BE2C (cell line): ENCODE measurements at regions not wholly inside any gene's neighbourhood (a gene's known extent, or its start where the extent isn't known, plus 50 kb on each side); places are given as distances from the start of the nearest gene placed in this dataset.

ENCODE experiments used
- DNase-seq: peaks from one replicate; pipeline ENCODE4 v3.0.0-alpha.2; 2020
- H3K27me3 ChIP-seq: fragments of 250-450 bp; sonication (Bioruptor Pico); 2 replicates; pipeline ENCODE4 v1.5.1; 2020; ENCODE audit warnings: mild to moderate bottlenecking
- H3K36me3 ChIP-seq: fragments of 250-450 bp; sonication (Bioruptor Pico); 2 replicates; pipeline ENCODE4 v1.5.1; 2020; ENCODE audit warnings: mild to moderate bottlenecking
- H3K4me1 ChIP-seq: fragments of 250-450 bp; sonication (Bioruptor Pico); 2 replicates; pipeline ENCODE4 v1.5.1; 2020
- H3K4me3 ChIP-seq: 2 replicates; pipeline ENCODE4 v1.5.1; 2011; ENCODE audit warnings: low read depth, low read length
- H3K9me3 ChIP-seq: fragments of 250-450 bp; sonication (Bioruptor Pico); 2 replicates; pipeline ENCODE4 v1.5.1; 2020
- TF ChIP-seq, protein P1 (sequence below): IDR thresholded peaks from 2 replicates; pipeline ENCODE4 v1.5.1; 2012; ENCODE audit warnings: mild to moderate bottlenecking, low read depth, low read length

GRCh38 chr2:134079373-134079772, 174.5 kb upstream of the MGAT5 start:
- no peaks in the 10 kb centered on the region for H3K9me3 ChIP-seq
- DNase-seq: no peak
- no peaks in the 10 kb centered on the region for H3K36me3 ChIP-seq
- no peak overlapping the region for H3K4me3 ChIP-seq
- TF ChIP-seq, protein P1, sequence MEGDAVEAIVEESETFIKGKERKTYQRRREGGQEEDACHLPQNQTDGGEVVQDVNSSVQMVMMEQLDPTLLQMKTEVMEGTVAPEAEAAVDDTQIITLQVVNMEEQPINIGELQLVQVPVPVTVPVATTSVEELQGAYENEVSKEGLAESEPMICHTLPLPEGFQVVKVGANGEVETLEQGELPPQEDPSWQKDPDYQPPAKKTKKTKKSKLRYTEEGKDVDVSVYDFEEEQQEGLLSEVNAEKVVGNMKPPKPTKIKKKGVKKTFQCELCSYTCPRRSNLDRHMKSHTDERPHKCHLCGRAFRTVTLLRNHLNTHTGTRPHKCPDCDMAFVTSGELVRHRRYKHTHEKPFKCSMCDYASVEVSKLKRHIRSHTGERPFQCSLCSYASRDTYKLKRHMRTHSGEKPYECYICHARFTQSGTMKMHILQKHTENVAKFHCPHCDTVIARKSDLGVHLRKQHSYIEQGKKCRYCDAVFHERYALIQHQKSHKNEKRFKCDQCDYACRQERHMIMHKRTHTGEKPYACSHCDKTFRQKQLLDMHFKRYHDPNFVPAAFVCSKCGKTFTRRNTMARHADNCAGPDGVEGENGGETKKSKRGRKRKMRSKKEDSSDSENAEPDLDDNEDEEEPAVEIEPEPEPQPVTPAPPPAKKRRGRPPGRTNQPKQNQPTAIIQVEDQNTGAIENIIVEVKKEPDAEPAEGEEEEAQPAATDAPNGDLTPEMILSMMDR: no peak
- H3K4me1 ChIP-seq: peaks cover 5% of the 10 kb centered on the region
- H3K27me3 ChIP-seq: no peaks in the 10 kb centered on the region

- H3K9me3 ChIP-seq: no peaks in the 10 kb centered on the region
- H3K27me3 ChIP-seq: no peaks in the 10 kb centered on the region
- peaks cover 5% of the 10 kb centered on the region for H3K4me1 ChIP-seq
- no peaks in the 10 kb centered on the region for H3K36me3 ChIP-seq
- no peak overlapping the region for H3K4me3 ChIP-seq
- DNase-seq: no peak
- TF ChIP-seq, protein P1: no peak
Measured at GRCh38 chr2:134080386-134081089, 173.3 kb upstream of the MGAT5 start.

- Histone ChIP-seq H3K36me3 (no peaks in the 10 kb centered on the region), H3K9me3 (no peaks in the 10 kb centered on the region), H3K27me3 (no peaks in the 10 kb centered on the region), H3K4me1 (peaks cover 5% of the 10 kb centered on the region), H3K4me3 (no peak overlapping the region)
- DNase-seq: no peak
- TF ChIP-seq, protein P1: no peak
Measured at GRCh38 chr2:134081238-134081938, 172.5 kb upstream of the MGAT5 start.

- Histone ChIP-seq H3K4me1 (peaks cover 4% of the 10 kb centered on the region), H3K9me3 (no peaks in the 10 kb centered on the region), H3K4me3 (no peak overlapping the region), H3K36me3 (no peaks in the 10 kb centered on the region), H3K27me3 (no peaks in the 10 kb centered on the region)
- TF ChIP-seq, protein P1: no peak
- no peak for DNase-seq
Measured at GRCh38 chr2:134083548-134083947, 170.3 kb upstream of the MGAT5 start.

DNA sequence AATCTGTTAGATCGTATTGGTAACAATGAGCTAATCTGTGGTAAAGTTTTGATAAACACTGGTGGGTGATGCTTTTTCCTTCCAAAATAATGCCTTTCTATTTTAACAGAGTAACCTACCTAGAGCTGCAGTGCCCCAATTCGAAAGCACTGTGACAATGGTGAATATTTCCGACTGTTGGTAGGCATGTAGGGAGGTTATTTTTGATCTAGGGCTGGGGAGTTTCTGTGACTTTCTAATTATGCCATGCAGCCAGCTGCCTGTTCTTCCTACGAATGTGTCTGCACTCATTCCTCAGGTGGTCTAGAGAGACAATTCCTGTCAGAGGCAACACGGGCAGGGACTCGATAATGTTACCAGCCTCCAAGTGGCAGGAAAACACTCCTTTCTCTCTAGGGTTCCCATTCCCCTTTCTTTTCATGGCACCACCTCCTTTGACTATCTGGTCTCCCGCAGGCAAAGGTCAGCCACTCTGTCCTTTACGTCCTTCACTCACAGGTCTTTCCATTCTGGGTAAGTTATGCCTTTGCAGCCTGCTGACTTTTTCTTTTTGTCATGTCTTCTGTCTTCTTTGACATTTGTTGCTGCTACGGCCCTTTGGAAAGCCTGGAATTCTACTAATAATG, 167.2 kb upstream of the MGAT5 start:
- H3K4me3 ChIP-seq: no peak overlapping the region

More for the DNA sequence above, 167.2 kb upstream of the MGAT5 start:
- Histone ChIP-seq H3K27me3 (no peaks in the 10 kb centered on the region), H3K9me3 (no peaks in the 10 kb centered on the region), H3K36me3 (no peaks in the 10 kb centered on the region), H3K4me1 (no peaks in the 10 kb centered on the region)
- TF ChIP-seq, protein P1: no peak
- no peak for DNase-seq
